HG02610 (cell line): ENCODE measurements at regions not wholly inside any gene's neighbourhood (a gene's known extent, or its start where the extent isn't known, plus 50 kb on each side); places are given as distances from the start of the nearest gene placed in this dataset.

Experiments
- ATAC-seq: cut with Tn5 transposase; IDR thresholded peaks from one replicate; pipeline ENCODE4 v1.9.1; 2021; ENCODE audit warnings: mild to moderate bottlenecking, moderate library complexity; ENCODE audit not compliant: unreplicated experiment

DNA sequence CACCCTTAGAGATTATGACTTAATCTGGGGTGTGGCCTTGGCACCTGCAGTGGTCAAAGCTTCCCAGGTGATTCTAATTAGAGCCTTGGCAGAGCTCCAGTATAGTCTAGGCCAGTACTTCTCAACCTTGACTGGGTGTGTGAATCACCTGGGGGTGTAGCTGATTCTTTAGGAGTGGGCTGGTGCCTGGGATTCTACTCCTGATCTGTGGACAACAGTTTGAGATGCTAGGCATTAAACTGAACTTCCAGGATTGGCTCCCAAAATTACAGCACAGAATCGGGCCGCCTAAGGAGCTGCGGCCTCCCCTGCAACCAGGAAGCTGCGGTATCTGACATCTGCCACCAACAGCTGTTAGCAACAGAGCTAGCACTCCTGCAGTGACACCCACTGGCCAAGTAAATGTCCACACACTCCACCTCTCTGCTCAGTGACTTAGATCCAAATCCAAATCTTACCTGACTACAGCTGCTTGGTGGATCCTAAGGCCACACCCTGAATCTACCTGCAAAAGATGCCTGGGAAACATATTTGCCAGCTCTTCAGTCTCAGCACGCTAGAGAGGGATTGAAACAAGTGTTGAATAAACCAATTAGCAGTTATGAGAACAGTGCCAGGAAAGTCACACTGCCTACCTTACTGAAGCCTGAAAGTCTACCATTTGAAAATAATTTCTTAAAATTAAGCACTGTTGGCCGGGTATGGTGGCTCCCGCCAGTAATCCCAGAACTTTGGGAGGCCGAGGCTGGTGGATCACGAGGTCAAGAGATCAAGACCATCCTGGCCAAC is 126.7 kb downstream of the UNC5CL start:
- peak; percentile 96 for ATAC-seq

DNA sequence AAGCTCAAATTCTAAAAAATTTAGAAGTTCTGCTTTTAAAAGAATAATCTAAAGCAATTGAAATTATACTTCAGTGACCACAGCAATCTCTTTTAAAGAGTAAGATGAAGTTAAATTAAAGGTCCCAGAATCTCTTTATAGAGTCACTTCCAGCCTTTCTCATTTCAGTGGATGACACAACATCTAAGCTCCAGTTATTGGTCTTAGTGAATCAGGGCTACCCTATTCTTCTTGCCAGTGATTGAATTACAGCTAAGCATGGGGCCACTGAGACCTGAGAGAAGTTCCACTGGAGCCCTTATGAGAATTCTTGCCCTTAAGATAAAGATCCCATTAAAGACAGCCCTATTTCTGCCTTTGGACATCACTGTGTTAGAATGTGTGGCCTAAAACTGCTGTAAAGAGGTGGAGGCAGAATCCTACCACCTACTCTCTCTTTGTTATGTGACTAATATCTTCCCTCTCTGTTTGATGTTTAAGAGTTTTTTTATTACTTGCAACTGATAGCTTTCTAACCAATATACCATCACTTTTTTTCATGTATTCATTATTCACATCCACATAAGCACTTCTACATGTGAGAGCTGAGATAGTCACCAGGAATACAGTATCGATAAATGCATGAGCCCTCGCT is 128.6 kb downstream of the UNC5CL start:
- no peak for ATAC-seq

DNA sequence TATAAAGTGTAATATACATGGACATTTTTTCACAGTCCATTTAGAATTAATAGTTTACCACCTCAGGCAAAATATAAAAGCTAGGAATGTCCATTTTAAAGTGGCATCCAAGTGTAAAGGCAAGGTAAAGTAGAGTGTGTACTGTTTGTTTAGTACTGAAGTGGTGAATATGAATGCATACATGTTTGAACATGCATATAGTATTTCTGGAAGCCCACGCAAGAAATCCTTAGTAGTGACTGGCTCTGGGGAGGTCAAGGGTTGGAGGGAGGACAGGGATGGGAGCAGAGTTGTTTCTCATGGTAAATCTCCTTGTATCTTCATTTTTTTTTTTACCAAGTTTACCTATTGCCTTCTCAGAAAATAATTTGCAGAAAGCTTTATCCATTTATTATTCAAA is 129.2 kb downstream of the UNC5CL start:
- no peak for ATAC-seq

DNA sequence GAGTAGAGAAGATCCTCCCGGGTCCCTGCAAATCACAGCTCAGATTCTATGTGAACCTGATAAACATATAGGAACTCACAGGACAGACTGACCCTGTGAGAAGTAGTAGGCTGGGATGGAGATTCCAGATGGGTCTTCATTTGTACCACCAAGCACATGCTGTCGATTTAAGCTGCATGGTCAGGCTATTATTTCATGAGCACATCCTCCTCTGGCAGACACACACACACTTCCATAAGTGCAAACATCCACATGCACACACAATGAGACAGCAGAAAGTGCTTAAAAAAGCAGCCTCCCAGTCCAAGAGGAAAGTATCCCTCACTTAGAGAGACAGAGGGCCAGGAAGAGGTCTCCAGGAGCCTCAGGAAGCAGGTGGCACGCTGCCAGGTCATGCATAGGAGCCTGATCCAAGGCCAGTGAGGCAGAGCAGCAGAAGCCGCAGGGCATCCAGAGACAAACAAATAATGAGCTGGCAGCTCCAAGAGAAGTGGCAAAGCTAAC is 131.8 kb downstream of the UNC5CL start:
- ATAC-seq: no peak

DNA sequence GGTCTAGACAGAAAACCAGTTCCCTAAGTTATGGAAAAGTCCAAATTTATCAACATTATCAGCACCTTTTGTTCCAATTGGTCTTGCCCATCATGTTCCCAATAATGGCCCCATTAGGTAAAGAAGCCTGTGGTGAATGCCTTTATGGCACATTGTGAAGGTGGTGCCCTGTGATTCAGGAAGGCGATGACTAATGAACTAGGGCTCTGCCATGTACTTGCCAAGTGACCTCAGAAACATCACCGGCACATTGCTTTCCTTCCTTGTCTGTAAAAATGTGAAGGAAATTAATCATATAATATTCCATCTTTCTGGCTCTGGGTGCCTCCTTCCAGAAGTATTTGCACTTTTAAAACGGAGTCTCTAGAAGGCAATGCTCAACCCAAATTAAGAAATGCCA is 132.3 kb downstream of the UNC5CL start:
- ATAC-seq: no peak

DNA sequence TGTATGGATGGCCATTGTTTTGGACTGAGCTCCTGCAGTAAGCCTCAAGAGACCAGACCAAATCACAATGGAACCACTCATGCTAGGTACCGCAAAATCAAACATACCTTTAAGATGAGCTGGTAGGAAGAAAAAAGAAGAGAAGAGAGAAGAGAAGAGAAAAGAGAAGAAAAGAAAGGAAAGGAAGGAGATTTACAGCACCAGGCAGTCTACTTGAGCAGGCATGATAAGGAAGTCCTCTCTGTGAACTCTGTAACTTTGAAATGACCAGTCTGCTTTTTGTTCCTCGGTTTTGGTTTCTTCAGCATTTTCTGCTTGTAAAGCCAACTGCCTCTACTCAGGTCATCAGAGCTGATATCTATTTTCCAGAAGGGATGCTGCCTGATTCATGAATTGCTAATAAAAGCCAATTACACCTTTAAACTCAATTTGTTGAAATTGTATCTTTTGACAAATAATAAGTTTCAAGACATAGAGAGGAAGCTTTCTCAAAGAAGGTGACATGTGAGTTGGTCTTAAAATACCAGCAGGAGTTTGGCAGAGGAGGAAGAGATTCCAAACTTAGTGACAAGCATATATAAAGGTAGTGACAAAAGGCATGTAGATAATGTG is 134.3 kb downstream of the UNC5CL start:
- no peak for ATAC-seq

DNA sequence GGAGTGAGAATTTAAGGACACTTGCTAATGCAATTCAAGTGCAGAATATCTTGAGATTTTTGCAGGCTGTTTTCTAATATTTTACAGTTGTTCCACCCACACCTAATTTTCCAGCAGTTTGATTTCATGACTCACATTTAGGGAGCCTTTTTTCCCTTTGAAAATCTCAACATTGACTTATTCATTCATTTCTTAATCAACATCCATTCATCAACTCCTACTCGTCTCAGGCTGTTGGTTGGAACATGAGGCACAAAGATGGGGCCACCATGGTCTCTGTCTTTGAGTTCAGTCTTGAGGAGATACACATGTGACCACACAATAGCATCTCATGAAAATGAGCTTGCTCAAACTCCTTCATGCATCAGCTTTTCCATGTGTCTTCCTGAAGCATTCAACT is 135.6 kb downstream of the UNC5CL start:
- ATAC-seq: no peak

DNA sequence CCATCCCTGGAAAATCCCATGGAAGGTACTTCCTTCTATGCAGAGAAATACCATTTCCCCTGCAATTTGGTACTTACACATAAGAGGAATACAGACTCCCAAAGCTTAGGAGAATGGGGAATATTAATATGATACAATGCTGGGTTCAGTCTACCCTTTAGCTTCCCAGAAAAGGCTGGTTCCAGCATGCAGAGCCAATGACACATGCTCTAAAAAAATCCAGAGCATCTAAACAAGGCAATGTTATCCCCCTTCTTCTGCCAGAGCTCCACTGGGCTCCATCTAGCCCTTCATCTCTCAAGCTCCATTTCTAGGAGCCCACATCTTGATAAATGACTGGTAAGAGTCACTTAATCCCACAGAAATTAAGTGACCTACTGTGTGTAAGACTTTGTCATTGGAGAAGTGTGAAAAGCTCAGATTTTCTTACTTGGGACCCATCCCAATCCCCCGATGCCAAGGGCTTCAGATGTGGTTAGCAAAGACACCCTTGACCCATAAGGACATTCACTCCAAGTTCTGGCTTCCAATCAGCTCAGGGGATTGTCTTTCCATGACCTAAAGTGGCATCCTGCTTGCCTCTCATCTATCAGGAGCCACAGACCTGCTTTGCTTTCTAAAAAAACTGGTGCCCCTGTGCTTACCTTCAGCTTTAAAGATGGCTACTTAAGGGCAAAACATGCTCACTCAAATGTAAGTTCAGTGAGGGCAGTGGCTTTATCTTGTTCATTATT is 137.5 kb downstream of the UNC5CL start:
- ATAC-seq: no peak

DNA sequence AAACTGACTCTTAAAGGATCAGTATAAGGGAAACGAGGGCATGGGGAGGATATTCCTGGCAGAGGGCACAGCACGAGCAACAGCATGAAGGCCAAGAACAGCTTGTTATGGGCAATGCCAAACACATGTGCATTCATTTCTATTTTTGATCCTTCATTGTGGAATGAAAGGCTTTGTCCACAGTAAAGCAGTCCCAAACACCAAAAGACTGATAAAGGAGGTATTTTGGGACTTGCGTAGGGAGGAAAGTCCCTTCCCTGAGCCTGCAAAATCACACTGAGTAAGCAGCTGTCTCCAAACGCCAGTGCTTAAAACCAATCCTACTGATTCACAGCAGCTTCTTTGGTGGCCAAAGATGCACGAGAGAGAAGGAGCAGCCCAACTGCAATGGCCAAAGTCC is 138.2 kb downstream of the UNC5CL start:
- no peak for ATAC-seq

DNA sequence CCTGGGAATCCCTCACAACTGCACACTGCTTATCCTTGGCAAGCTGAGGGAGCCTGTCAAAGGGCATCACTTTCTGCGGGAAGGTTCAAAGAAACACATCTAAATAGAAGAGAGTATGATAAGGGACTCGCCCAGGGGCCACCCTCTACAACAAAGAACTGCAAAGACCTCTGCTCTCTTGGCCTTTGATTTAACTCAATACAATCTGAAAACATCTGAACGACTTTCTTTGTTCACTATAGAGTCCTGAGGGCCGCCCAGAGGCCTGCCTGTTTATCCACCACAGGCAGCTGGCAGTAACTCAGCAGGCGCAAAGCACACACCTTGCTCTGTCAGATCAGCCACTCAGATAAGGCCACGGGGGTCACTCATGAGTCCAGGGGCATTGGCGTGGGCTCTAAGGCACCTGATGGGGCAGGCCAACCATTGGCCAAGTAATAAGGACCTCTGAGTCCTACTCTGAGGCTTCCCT is 139.3 kb downstream of the UNC5CL start:
- ATAC-seq: no peak

DNA sequence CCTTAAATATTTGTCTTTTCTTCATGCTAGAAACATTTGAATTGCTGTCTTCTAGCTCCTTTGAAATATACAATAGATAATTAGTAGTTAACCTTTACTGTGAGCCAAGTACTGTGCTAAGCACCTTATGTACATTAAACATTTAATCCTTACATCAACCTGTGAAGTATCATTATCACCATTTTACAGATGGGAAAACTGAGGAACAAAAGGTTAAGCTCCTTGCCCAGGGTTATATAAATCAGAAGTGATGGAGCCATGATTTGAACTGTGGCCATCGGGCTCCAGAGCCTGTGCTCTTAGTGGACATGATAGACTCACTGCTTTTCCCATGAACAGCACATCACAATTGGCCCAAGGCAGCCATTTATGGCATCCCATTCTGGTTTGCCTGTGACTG is 140.9 kb downstream of the UNC5CL start:
- ATAC-seq: no peak

DNA sequence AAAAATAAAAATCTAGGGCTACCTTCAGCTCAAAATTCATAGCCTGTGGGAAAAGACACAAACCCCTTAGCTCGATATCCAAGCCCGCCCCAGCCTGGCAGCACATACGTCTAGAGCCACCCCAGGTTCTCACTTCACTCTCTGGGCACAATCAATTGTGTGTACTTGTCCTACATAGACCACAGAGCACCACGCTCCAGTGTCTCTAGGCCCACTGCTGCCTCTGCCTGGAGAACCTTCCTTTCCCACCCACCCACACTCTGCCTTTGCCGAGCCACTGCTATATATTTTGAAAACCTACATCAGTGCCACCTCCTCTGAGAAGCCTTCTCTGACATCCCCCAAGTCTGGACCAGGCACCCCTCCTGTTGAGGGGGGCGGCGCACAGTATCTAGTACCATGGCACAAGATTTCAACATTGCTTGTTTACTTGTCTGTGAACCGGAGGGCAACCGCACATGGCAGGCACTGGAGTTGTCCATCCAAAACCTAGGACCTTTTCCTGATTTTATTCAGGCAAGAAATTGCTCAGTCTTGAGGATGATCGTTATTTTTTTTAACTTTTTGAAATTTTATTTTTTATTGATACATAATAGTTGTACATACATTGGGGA is 141.5 kb downstream of the UNC5CL start:
- no peak for ATAC-seq

DNA sequence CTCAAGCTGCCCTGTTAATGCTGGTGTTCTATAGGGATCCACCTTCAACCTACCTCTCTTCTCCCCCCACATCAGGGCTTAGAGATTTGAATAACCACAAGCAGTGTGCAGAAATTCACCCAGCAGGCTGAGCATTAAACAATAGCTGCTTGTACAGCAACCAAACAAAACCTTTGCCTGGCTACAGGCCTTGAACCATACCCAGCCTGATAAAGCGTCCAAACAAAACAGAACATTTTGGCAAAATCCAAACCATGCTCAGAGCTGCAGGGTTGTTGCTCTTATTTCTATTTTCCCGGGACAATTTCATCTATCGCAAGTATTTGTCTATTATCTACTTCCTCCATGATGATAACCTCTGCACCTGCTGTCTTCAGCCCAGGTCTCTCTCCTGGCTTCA is 142.3 kb downstream of the UNC5CL start:
- ATAC-seq: no peak

DNA sequence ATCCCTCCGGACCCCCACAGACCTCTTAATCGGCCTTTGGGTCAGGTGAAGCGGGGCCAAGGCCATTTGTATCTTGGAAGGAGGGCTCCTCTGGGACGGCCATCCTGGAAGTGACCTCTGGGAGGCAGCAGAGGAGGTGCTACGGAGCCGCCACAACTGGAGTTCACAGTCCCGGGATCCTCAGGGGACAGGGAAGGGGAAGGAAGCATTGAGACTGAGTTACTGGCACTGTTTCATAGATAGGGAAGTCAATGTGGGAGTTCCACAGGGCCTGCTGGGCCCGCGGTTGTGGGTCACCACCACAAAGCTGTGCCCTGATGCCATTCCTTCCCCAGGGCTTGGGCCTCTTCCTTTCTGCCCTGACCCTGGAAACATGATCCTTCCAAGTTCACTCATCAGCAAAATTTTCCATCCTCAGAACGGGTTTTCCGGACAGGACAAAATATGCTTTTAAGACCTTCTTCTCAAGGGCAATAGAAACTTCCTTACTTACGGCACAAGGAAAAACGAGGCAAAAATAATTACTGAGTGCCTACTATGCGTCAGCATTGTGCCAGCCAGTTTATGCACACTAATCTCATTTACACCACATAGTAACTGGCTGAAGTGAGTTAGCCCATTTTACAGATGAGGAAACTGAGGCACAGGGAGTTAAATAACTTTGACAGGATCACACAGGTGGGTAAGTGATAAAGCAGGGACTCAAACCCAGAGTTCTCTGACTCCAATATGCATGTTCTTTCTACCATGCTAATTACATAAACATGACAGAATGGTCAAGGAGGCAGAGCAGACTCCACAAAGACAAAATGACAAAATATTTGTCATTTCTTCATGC is 143.8 kb downstream of the UNC5CL start:
- no peak for ATAC-seq

DNA sequence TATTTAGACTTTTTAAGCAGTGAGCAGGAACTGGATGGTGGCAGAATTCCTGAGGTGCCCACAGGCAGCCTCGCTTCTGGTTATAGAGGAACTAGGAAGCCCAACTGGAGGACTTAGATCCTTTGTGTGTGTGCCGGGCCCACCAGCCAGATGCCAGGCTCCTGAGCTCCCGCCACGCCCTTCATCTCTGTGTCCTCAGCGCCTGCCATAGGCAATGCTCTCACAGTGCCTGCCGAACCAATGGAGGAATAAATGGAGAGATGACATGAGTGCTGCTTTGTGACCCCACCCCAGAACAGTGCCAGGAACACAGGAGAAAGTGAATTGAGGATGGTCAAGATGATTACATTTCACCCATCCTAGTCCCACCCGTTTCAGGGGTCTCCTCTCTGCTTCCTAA is 146.0 kb downstream of the UNC5CL start:
- ATAC-seq: no peak

DNA sequence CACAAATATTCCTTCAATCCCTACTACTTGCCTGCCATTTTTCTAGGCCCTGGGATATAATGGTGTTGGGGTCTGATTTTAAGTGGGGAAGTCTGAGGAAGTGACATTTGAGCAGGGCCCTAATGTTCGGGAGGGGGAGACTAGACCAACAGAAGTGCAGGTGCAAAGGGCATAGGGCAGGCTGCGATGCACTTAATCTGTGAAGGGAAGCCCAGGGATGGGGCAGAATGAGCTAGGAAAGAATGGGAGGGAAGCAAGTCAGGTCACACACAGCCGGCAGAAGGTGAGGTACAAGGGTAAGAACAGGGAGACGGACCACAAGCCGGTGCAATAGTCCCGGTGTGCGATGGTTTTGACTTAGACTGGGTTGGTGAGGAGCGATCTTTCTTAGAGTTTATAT is 146.8 kb downstream of the UNC5CL start:
- no peak for ATAC-seq

DNA sequence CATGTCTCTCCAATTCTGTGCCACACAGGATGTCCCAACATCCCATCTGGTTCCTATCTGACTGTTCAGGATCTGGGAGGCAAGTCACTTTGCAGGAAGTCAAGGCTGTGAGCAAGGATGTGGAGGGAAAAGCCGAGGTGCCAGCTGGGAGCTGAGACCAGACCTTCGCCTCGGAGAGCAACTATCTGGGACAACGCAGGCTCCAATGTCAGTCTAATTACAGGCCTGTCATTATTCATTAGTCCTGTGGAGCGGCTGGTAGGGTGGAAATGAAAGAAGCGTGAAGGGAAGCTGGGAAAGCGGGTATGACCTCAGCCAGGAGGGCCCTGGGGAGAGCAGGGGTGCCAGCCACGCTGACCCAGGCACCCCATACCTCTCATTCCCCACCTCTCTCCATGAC is 147.3 kb downstream of the UNC5CL start:
- no peak for ATAC-seq

DNA sequence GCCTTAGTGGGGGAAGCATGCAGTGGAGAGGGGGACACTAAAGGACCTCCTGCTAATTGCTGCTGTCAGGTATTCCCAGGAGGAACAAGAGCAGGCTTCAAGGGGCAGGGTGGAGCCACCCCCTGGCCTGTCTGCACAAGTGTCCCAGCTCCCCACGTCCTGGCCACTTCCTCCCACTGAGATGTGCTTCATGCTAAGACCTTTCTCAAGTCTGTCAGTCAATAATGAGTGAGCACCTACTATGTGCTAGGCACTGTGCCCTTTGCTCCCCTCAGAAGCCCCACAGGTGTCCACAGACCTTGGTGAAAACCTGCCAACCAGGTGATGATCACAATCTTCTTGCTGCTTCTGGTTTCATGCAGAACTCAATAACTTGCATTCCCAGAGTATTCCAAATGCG is 147.9 kb downstream of the UNC5CL start:
- no peak for ATAC-seq

DNA sequence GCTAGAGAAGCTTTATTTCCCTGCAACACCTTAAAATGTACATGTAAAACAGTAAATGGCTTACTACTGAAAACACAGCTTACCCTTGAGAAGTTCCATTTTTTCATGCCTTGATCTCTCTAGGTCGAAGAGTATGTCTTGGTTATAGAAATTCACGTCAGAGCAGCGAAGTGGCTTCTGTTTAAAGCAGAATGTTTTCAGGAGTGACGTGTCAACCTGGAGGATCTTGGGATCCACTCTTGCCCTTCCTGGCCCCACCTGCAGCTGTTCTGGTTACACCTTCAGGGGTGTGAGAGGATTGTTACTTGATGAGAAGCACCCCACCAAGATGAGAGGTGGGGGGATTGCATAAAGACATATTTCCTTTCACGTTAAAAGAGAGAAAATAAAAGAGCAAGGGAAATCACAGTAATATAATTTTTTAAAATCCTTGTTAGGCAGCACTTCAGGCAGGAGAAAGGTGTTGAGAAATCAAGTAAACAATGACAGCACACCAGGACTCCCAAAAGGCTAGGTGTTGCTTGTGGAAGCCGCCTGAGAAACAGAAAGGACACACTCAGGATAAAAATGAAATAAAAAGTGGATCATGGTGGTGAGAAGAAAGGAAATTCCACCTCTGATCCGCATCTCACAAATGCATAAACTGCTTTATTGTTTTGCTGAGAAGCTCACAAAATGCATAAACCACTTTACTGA is 149.7 kb downstream of the UNC5CL start:
- ATAC-seq: no peak
